ENCODE measurements at regions not wholly inside any gene's neighbourhood (a gene's known extent, or its start where the extent isn't known, plus 50 kb on each side); places are given as distances from the start of the nearest gene placed in this dataset.
A peak's percentile ranks its signal among the peaks of the same experiment; 100 is the strongest.

- DNase-seq (ENCODE audit: low read depth): no peak
Observed at GRCh38 chr3:44056446-44057240, 185.0 kb upstream of the TOPAZ1 start.

GRCh38 chr3:44058022-44058867 lies 183.4 kb upstream of the TOPAZ1 start:
- DNase-seq (ENCODE audit: low read depth): peak; percentile 24

GRCh38 chr3:44058868-44059203 lies 182.8 kb upstream of the TOPAZ1 start:
- no peak for DNase-seq (ENCODE audit: low read depth)

- no peak for DNase-seq (ENCODE audit: low read depth)
Observed at GRCh38 chr3:44060164-44060563, 181.5 kb upstream of the TOPAZ1 start.

- DNase-seq (ENCODE audit: low read depth): no peak
Observed at GRCh38 chr3:44061268-44061667, 180.4 kb upstream of the TOPAZ1 start.

- DNase-seq (ENCODE audit: low read depth): no peak
Observed at GRCh38 chr3:44061961-44062360, 179.7 kb upstream of the TOPAZ1 start.

- no peak for DNase-seq (ENCODE audit: low read depth)
Observed at GRCh38 chr3:44065311-44066094, 176.2 kb upstream of the TOPAZ1 start.

- no peak for DNase-seq (ENCODE audit: low read depth)
Observed at GRCh38 chr3:44066806-44067205, 174.9 kb upstream of the TOPAZ1 start.

- no peak for DNase-seq (ENCODE audit: low read depth)
Observed at GRCh38 chr3:44067431-44067830, 174.3 kb upstream of the TOPAZ1 start.

- no peak for DNase-seq (ENCODE audit: low read depth)
Observed at GRCh38 chr3:44068753-44069152, 172.9 kb upstream of the TOPAZ1 start.

GRCh38 chr3:44069276-44069675 lies 172.4 kb upstream of the TOPAZ1 start:
- no peak for DNase-seq (ENCODE audit: low read depth)

GRCh38 chr3:44070841-44071546 lies 170.7 kb upstream of the TOPAZ1 start:
- no peak for DNase-seq (ENCODE audit: low read depth)

- no peak for DNase-seq (ENCODE audit: low read depth)
Observed at GRCh38 chr3:44072601-44073540, 168.8 kb upstream of the TOPAZ1 start.

GRCh38 chr3:44074181-44074580 lies 167.5 kb upstream of the TOPAZ1 start:
- DNase-seq (ENCODE audit: low read depth): no peak

GRCh38 chr3:44076221-44076829 lies 165.4 kb upstream of the TOPAZ1 start:
- DNase-seq (ENCODE audit: low read depth): no peak

GRCh38 chr3:44077267-44077666 lies 164.4 kb upstream of the TOPAZ1 start:
- DNase-seq (ENCODE audit: low read depth): no peak

GRCh38 chr3:44078863-44079262 lies 162.8 kb upstream of the TOPAZ1 start:
- DNase-seq (ENCODE audit: low read depth): no peak

- DNase-seq (ENCODE audit: low read depth): no peak
Observed at GRCh38 chr3:44079916-44080315, 161.8 kb upstream of the TOPAZ1 start.

- DNase-seq (ENCODE audit: low read depth): no peak
Observed at GRCh38 chr3:44080474-44081072, 161.1 kb upstream of the TOPAZ1 start.

- DNase-seq (ENCODE audit: low read depth): no peak
Observed at GRCh38 chr3:44090036-44090435, 151.7 kb upstream of the TOPAZ1 start.
